Lower lobe of right lung (tissue), 2 donors: ENCODE measurements at regions not wholly inside any gene's neighbourhood (a gene's known extent, or its start where the extent isn't known, plus 50 kb on each side); places are given as distances from the start of the nearest gene placed in this dataset.

Source experiments
- ATAC-seq, 2 donors: fragments of 200-7000 bp; cut with Tn5 transposase; one replicate each; pipeline ENCODE4 v1.9.1; 2020 to 2022; ENCODE audit warnings: mild to moderate bottlenecking in 2 of 2, moderate library complexity in 2 of 2
- DNase-seq: peaks from one replicate; pipeline ENCODE4 v3.0.0-alpha.2; 2020
- H3K27ac ChIP-seq: fragments of 200-600 bp; one replicate; pipeline ENCODE4 v1.8.0; 2022
- H3K27me3 ChIP-seq: fragments of 200-600 bp; one replicate; pipeline ENCODE4 v1.8.0; 2022; ENCODE audit warnings: low read depth
- H3K36me3 ChIP-seq: fragments of 200-600 bp; one replicate; pipeline ENCODE4 v1.8.0; 2022; ENCODE audit warnings: mild to moderate bottlenecking
- H3K4me1 ChIP-seq: fragments of 200-600 bp; one replicate; pipeline ENCODE4 v1.8.0; 2022
- H3K4me3 ChIP-seq: fragments of 200-600 bp; one replicate; pipeline ENCODE4 v1.8.0; 2022; ENCODE audit warnings: mild to moderate bottlenecking
- H3K9me3 ChIP-seq: fragments of 200-600 bp; one replicate; pipeline ENCODE4 v1.8.0; 2022
- intact Hi-C: fragments of 100-400 bp; cut with DNase I; formaldehyde crosslinking; loops from one replicate; pipeline ENCODE4 v1.11.0; 2022
- TF ChIP-seq, protein P1 (sequence below): fragments of 200-600 bp; IDR thresholded peaks from one replicate; pipeline ENCODE4 v1.8.0; 2022; ENCODE audit warnings: antibody characterized with exemption, mild to moderate bottlenecking
- donor health status: DM: no; HTN: yes; CAD: no; lungs with severe emphysema.

DNA sequence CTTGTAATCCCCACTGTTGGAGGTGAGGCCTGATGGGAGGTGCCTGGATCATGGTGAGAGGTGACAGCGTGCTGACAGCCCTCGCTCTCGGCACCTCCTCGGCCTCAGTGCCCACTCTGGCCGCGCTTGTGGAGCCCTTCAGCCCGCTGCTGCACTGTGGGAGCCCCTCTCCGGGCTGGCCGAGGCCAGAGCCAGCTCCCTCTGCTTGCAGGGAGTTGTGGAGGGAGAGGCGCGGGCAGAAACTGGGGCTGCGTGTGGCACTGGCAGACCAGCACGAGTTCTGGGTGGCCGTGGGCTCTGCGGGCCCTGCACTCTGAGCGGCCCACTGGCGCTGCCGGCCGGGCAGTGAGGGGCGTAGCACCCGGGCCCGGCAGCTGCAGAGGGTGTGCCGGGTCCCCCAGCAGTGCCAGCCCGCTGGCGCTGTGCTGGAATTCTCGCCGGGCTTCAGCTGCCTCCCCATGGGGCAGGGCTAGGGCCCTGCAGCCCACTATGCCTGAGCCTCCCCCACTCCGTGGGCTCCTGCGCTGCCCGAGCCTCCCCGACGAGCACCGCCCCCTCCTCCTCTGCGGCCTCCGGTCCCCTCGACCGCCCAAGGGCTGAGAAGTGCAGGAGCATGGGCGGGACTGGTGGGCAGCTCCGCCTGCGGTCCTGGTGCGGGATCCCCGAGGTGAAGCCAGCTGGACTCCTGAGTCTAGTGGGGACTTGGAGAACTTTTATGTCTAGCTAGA is 197.1 kb downstream of the SPP2 start:
- intact Hi-C loops: no loop called here
- DNase-seq: no peak
- Histone ChIP-seq H3K36me3 (no peaks in the 10 kb centered on the region), H3K4me1 (no peaks in the 10 kb centered on the region), H3K4me3 (no peak overlapping the region), H3K27ac (no peak overlapping the region), H3K27me3 (no peaks in the 10 kb centered on the region), H3K9me3 (no peaks in the 10 kb centered on the region)
- no peak for ATAC-seq
- TF ChIP-seq, protein P1, sequence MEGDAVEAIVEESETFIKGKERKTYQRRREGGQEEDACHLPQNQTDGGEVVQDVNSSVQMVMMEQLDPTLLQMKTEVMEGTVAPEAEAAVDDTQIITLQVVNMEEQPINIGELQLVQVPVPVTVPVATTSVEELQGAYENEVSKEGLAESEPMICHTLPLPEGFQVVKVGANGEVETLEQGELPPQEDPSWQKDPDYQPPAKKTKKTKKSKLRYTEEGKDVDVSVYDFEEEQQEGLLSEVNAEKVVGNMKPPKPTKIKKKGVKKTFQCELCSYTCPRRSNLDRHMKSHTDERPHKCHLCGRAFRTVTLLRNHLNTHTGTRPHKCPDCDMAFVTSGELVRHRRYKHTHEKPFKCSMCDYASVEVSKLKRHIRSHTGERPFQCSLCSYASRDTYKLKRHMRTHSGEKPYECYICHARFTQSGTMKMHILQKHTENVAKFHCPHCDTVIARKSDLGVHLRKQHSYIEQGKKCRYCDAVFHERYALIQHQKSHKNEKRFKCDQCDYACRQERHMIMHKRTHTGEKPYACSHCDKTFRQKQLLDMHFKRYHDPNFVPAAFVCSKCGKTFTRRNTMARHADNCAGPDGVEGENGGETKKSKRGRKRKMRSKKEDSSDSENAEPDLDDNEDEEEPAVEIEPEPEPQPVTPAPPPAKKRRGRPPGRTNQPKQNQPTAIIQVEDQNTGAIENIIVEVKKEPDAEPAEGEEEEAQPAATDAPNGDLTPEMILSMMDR: no peak

DNA sequence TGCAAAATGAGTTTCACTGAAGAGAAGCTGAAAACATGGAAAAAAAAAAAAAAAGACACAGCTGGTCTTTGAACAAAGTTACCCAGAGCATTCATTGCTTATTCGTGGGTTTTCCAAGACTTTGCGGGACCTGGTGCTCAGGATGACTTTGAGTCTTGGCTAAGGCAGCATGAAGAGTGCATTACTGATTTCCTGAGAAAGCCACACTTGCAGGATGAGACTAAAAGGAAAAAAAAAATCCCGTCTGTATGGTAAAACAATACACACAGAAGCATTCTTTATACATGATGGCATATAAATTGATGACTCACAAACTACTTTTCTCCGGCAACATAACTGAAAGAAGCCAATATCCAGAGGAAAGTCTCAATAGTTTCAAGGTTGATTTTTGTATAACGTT is 195.4 kb downstream of the SPP2 start:
- intact Hi-C loops: no loop called here
- DNase-seq (no peak), ATAC-seq (no peak)
- H3K9me3 ChIP-seq: no peaks in the 10 kb centered on the region
- H3K4me1 ChIP-seq: no peaks in the 10 kb centered on the region
- no peaks in the 10 kb centered on the region for H3K36me3 ChIP-seq
- H3K27ac ChIP-seq: no peak overlapping the region
- TF ChIP-seq, protein P1: no peak
- no peak overlapping the region for H3K4me3 ChIP-seq
- no peaks in the 10 kb centered on the region for H3K27me3 ChIP-seq

DNA sequence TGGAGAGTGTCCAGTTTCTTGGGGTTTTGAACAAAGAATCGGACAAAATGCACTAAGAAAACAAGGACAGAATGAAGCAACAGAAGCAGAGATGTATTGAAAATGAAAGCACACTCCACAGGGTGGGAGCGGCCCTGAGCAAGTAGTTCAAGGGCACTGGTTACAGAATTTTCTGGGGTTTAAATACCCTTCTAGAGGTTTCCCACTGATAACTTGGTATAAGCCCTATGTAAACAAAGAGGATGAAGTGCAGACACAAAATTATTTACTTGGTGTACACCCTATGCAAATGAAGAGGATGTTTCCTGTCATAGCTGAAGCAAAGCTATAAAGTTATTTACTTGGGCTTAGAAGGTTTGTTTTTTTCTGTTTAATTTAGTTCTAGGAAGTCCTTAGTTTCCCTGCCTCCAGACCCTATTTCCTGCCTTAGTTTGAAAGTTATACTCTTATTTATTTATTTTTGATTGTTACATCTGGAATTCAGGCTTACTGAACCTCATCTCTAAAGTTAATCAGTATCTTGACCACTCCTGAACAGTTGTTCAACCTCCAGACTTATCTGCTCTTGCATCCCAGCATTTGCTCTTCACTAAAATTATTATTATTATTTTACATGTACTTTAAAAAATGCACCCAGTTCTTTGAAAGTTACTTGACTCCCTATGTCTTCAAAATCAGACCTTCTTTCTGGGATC is 193.5 kb downstream of the SPP2 start:
- ATAC-seq (no peak), DNase-seq (no peak)
- H3K4me3 ChIP-seq: no peak overlapping the region
- no peaks in the 10 kb centered on the region for H3K27me3 ChIP-seq
- H3K36me3 ChIP-seq: no peaks in the 10 kb centered on the region
- H3K27ac ChIP-seq: no peak overlapping the region
- no peaks in the 10 kb centered on the region for H3K4me1 ChIP-seq
- TF ChIP-seq, protein P1: no peak
- no peaks in the 10 kb centered on the region for H3K9me3 ChIP-seq
- intact Hi-C loops: no loop called here

DNA sequence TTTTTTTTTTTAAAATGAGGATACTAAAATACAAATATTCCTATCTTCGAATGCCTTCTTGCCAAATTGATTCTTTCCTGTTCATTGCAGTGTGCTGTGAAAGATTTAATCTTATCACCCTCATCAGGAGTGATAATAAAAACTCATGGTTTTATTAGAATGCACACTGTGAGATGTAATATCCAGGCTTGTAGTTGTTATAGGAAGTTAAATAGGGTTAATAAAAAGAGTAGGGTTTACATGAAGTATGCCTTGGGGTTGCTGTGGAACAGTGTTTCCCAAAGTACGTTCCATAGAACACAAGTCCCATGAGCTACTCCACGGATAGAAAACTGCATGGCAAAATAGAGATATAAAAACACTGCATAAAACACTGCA is 191.9 kb downstream of the SPP2 start:
- H3K4me3 ChIP-seq: no peak overlapping the region
- ATAC-seq: no peak
- no peaks in the 10 kb centered on the region for H3K9me3 ChIP-seq
- TF ChIP-seq, protein P1: no peak
- no peaks in the 10 kb centered on the region for H3K27me3 ChIP-seq
- intact Hi-C loops: no loop called here
- DNase-seq: no peak
- no peaks in the 10 kb centered on the region for H3K4me1 ChIP-seq
- no peaks in the 10 kb centered on the region for H3K36me3 ChIP-seq
- H3K27ac ChIP-seq: no peak overlapping the region

GRCh38 chr2:234241656-234242458 is 191.4 kb downstream of the SPP2 start:
- TF ChIP-seq, protein P1: no peak
- no peak overlapping the region for H3K4me3 ChIP-seq
- H3K27me3 ChIP-seq: no peaks in the 10 kb centered on the region
- intact Hi-C loops: no loop called here
- DNase-seq (no peak), ATAC-seq (no peak)
- H3K4me1 ChIP-seq: no peaks in the 10 kb centered on the region
- H3K27ac ChIP-seq: no peak overlapping the region
- H3K9me3 ChIP-seq: no peaks in the 10 kb centered on the region
- no peaks in the 10 kb centered on the region for H3K36me3 ChIP-seq
